ENCODE measurements at regions not wholly inside any gene's neighbourhood (a gene's known extent, or its start where the extent isn't known, plus 50 kb on each side); places are given as distances from the start of the nearest gene placed in this dataset.

DNA sequence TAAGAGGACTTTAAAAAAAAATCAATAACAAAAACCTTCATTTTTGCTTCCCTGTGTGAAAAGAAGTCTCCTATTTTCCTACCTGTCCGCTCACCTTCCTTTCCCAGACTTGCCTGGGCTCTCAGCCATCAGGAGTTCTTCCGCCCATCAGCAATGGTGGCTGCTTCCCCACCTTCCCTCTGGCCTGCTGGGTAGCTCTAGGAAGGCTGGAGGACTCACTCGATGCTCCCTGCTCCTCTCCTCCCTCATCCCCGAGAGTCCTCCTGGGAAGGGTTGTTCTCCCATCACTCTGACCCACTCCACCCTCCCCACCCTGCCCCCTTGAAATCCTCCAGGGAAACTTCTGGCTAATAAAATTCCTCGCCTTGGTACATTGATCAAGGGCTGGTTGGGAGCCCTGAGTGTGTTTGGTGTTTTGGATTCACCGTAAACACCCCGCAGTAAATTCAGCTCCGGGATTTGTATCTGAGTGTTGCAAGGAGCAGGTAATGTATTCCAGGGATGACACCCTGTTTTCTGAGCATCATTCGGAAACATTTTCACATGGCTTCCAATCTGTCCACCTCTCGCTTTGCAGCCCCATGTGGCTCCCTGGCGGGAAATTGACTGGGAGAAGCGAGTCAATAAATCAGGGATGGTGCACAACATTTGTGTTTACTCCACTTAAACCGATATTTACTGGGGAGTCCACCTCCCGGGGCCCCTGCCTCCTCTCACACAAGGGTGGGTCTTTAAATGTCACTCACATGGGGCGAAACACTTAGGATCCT is 126.4 kb upstream of the SDK1 start:
- DNase-seq (no peak), ATAC-seq (ENCODE audit: low read depth) (no peak)
- no peak overlapping the region for H2BK15ac ChIP-seq (ENCODE audit: low read depth, low read length)
- dilution Hi-C loops (cut with HindIII; ENCODE audit: low sequenced_read_pairs, unreplicated experiment) (no loop called here), in situ Hi-C loops (cut with MboI; ENCODE audit: low sequenced_read_pairs) (loop anchor here (25.0 kb wide), 1 partner anchor 487 kb away; the partner anchor contains the start of gene AMZ1), intact Hi-C loops (cut with micrococcal nuclease) (no loop called here)
- CTCF ChIA-PET, result no interaction called here
- TF ChIP-seq, protein P1, sequence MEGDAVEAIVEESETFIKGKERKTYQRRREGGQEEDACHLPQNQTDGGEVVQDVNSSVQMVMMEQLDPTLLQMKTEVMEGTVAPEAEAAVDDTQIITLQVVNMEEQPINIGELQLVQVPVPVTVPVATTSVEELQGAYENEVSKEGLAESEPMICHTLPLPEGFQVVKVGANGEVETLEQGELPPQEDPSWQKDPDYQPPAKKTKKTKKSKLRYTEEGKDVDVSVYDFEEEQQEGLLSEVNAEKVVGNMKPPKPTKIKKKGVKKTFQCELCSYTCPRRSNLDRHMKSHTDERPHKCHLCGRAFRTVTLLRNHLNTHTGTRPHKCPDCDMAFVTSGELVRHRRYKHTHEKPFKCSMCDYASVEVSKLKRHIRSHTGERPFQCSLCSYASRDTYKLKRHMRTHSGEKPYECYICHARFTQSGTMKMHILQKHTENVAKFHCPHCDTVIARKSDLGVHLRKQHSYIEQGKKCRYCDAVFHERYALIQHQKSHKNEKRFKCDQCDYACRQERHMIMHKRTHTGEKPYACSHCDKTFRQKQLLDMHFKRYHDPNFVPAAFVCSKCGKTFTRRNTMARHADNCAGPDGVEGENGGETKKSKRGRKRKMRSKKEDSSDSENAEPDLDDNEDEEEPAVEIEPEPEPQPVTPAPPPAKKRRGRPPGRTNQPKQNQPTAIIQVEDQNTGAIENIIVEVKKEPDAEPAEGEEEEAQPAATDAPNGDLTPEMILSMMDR (conservative IDR thresholded peaks at IDR 0.05; ENCODE audit: low read depth, low read length), result no peak
- TF ChIP-seq, protein P2, sequence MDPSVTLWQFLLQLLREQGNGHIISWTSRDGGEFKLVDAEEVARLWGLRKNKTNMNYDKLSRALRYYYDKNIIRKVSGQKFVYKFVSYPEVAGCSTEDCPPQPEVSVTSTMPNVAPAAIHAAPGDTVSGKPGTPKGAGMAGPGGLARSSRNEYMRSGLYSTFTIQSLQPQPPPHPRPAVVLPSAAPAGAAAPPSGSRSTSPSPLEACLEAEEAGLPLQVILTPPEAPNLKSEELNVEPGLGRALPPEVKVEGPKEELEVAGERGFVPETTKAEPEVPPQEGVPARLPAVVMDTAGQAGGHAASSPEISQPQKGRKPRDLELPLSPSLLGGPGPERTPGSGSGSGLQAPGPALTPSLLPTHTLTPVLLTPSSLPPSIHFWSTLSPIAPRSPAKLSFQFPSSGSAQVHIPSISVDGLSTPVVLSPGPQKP (IDR thresholded peaks at IDR 0.05; ENCODE audit: borderline replicate concordance, low read depth, low read length), result no peak
- TF ChIP-seq FOS (IDR thresholded peaks at IDR 0.05; ENCODE audit: low read depth, low read length) (no peak), RFX5 (IDR thresholded peaks at IDR 0.05; ENCODE audit: low read depth, low read length) (no peak), NFE2L2 (IDR thresholded peaks at IDR 0.05; ENCODE audit: low read depth, low read length) (no peak), MAZ (IDR thresholded peaks at IDR 0.05; ENCODE audit: borderline replicate concordance, low read depth, low read length) (no peak), CHD1 (IDR thresholded peaks at IDR 0.05; ENCODE audit: low read depth, low read length) (no peak), POLR2A (IDR thresholded peaks at IDR 0.05; ENCODE audit: low read depth, low read length) (no peak), BHLHE40 (IDR thresholded peaks at IDR 0.05; ENCODE audit: low read depth, low read length) (no peak), RAD21 (IDR thresholded peaks at IDR 0.05; ENCODE audit: low read length) (no peak), SMC3 (IDR thresholded peaks at IDR 0.05; ENCODE audit: low read depth, low read length) (no peak), MXI1 (IDR thresholded peaks at IDR 0.05; ENCODE audit: borderline replicate concordance, low read depth, low read length) (no peak), RCOR1 (IDR thresholded peaks at IDR 0.05; ENCODE audit: insufficient replicate concordance, low read length) (no peak), MAFK (IDR thresholded peaks at IDR 0.05; ENCODE audit: low read depth, low read length) (no peak)
- H2AK5ac ChIP-seq (ENCODE audit: low read depth, low read length), result no peak overlapping the region
- no peak overlapping the region for H3K14ac ChIP-seq (replicated peaks; ENCODE audit: low read depth, low read length)
- no peaks in the 10 kb centered on the region for H3K4me1 ChIP-seq (ENCODE audit: control insufficient read depth, insufficient read depth, low read length)
- no peak overlapping the region for H3K4me3 ChIP-seq (ENCODE audit: insufficient read depth, low read depth, low read length)
- no peak overlapping the region for H2BK20ac ChIP-seq (ENCODE audit: low read depth, low read length)
- no peak overlapping the region for H2AK9ac ChIP-seq (replicated peaks; ENCODE audit: low read depth, low read length, poor library complexity)
- H3K36me3 ChIP-seq (ENCODE audit: control insufficient read depth, insufficient read depth, low read length), result no peaks in the 10 kb centered on the region
- no peak overlapping the region for H3K56ac ChIP-seq (ENCODE audit: extremely low read depth, insufficient read depth, low read length)
- H3K18ac ChIP-seq (ENCODE audit: low read depth, low read length), result no peak overlapping the region
- no peak overlapping the region for H3K27ac ChIP-seq (ENCODE audit: insufficient read depth, low read length)
- no peak overlapping the region for H2BK5ac ChIP-seq (ENCODE audit: low read depth, low read length, poor library complexity, severe bottlenecking)
- no peak overlapping the region for H4K91ac ChIP-seq (ENCODE audit: insufficient read depth, low read depth, low read length)
- no peaks in the 10 kb centered on the region for H3K9me1 ChIP-seq (ENCODE audit: insufficient read depth, low read length)
- BruUV-seq (replicated peaks), result no TSS peak
- no peak overlapping the region for H4K8ac ChIP-seq (ENCODE audit: low read depth in 2 of 2, low read length in 2 of 2)
- POLR2A ChIA-PET (ENCODE audit: unreplicated experiment), result no interaction called here
- H3K4me2 ChIP-seq (ENCODE audit: low read depth, low read length), result no peak overlapping the region
- no peaks in the 10 kb centered on the region for H3K9me3 ChIP-seq (ENCODE audit: control insufficient read depth, insufficient read depth, low read length)
- H2AFZ ChIP-seq (replicated peaks; ENCODE audit: low read length, poor library complexity), result no peak overlapping the region
- WGBS, 2 experiments (ENCODE audit: extremely low coverage in 2 of 2, insufficient read length in 1 of 2), result 81% methylated on average over 6 of the region's 15 CpGs; no CpG with 5 or more reads in 1 of the 2 experiments
- no peaks in the 10 kb centered on the region for H3K79me1 ChIP-seq (ENCODE audit: low read depth in 1 of 2, low read length in 2 of 2)
- H3K27me3 ChIP-seq (ENCODE audit: control insufficient read depth, insufficient read depth, low read length), result peaks cover 7% of the 10 kb centered on the region; the same call in 1 of the 2 replicates
- H3K23ac ChIP-seq (ENCODE audit: low read depth, low read length), result no peak overlapping the region
- H4K20me1 ChIP-seq (ENCODE audit: insufficient read depth, low read length), result no peaks in the 10 kb centered on the region
- H2BK120ac ChIP-seq (ENCODE audit: low read depth, low read length), result no peak overlapping the region
- no peak overlapping the region for H3K9ac ChIP-seq (ENCODE audit: low read depth, low read length)
- no peak overlapping the region for H4K5ac ChIP-seq (ENCODE audit: low read depth, low read length)
- no peak overlapping the region for H3K4ac ChIP-seq (ENCODE audit: low read depth, low read length)
